NCI-H1105 treated with DMSO at 0.1 percent for 48 hours (cell line): ENCODE measurements at regions not wholly inside any gene's neighbourhood (a gene's known extent, or its start where the extent isn't known, plus 50 kb on each side); places are given as distances from the start of the nearest gene placed in this dataset.
"Not testable (repeated sequence)": the region's sequence is repeated elsewhere in the genome, so short reads cannot be mapped to it uniquely, and the experiment has no call there.

Source experiments
- DNase-seq: peaks from one replicate; lab custom pipeline; 2025; lab: John Stamatoyannopoulos, UW

- DNase-seq, result not testable (repeated sequence)
Measured at GRCh38 chr1:146282807-146283526, 54.1 kb upstream of the NOTCH2NLA start.

GRCh38 chr1:146281522-146281921 lies 52.7 kb upstream of the NOTCH2NLA start:
- not testable (repeated sequence) for DNase-seq

DNA sequence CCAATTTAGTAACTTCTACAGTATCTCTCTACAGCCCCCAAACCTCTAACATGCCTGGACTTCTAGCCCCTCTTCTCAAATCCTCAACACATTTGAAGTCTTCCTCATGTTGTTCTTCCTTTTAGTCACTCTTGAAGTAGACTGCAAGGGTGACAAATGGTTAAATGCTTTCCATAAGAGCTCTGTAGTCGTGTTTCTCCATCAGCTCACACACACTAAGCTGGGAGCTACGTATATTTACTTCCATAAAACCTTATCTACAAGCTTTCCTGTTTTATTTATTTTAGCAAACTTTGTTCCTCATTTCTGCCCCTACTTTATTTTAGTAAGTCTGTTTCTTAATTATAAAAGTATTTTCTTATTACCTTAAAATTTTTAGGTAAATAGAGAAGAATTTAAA lies 49.9 kb upstream of the NOTCH2NLA start:
- not testable (repeated sequence) for DNase-seq
